Endothelial cell of umbilical vein (primary cell): ENCODE measurements at regions not wholly inside any gene's neighbourhood (a gene's known extent, or its start where the extent isn't known, plus 50 kb on each side); places are given as distances from the start of the nearest gene placed in this dataset.

Experiments
- BruUV-seq: library from RNA; stranded (reverse); fragments of 400-500 nt; replicated peaks from 2 replicates; lab custom pipeline; 2021; lab: Mats Ljungman, UMichigan
- CTCF ChIA-PET: fragments of 300-600, 350-600 bp; sonication (Branson Sonifier 250); formaldehyde crosslinking; loops from one replicate; lab custom pipeline; 2021; ENCODE audit warnings: antibody characterized with exemption, inconsistent platforms; lab: Charles Lee
- POLR2A ChIA-PET: fragments of 300-600, 350-600 bp; sonication (Branson Sonifier 250); formaldehyde crosslinking; loops from one replicate; lab custom pipeline; 2021; ENCODE audit warnings: antibody characterized with exemption, inconsistent platforms; lab: Charles Lee
- DNase-seq: peaks from one replicate; pipeline ENCODE4 v3.0.0-alpha.2; 2011; ENCODE audit warnings: low read depth, low spot score
- FAIRE-seq: peaks from 2 replicates; lab custom pipeline; 2011; peaks lifted over from hg19 to GRCh38; lab: Jason Lieb, UNC
- H2AFZ ChIP-seq: 2 replicates; pipeline ENCODE4 v1.6.0; 2012; ENCODE audit warnings: low read depth, low read length, control low read depth, inconsistent platforms
- H3K27ac ChIP-seq: 2 replicates; pipeline ENCODE4 v1.5.1; 2011; ENCODE audit warnings: low read depth, mild to moderate bottlenecking, control low read depth, low read length, moderate library complexity; ENCODE audit not compliant: insufficient read depth
- H3K27me3 ChIP-seq, 2 experiments: 2 replicates each; pipeline versions ENCODE4 v1.6.0 to v1.6.1; 2011; ENCODE audit warnings: low read length in 2 of 2, mixed read lengths in 1 of 2; ENCODE audit not compliant: control insufficient read depth in 2 of 2, insufficient read depth in 2 of 2
- H3K36me3 ChIP-seq, 2 experiments: 2 replicates in 1 of 2; 3 replicates in 1 of 2; pipeline ENCODE4 v1.5.1; 2011; ENCODE audit warnings: low read length in 2 of 2, mild to moderate bottlenecking in 1 of 2, moderate library complexity in 1 of 2; ENCODE audit not compliant: control insufficient read depth in 2 of 2, insufficient read depth in 2 of 2; ENCODE audit errors: extremely low read depth in 1 of 2
- H3K4me1 ChIP-seq: 3 replicates; pipeline ENCODE4 v1.5.1; 2011; ENCODE audit warnings: mild to moderate bottlenecking, low read length; ENCODE audit not compliant: control insufficient read depth, insufficient read depth; ENCODE audit errors: extremely low read depth
- H3K4me2 ChIP-seq: 2 replicates; pipeline ENCODE4 v1.6.1; 2011; ENCODE audit warnings: low read length, control low read depth, mixed read lengths; ENCODE audit not compliant: insufficient read depth
- H3K4me3 ChIP-seq, 3 experiments: fragments of 200-600 bp in 1 of 3; sonication (generic), shearing (Covaris generic) in 1 of 3; replicated peaks in 1 of 3; 2 replicates each; pipeline ENCODE4 v1.5.1; 2011 to 2016; ENCODE audit warnings: control low read depth in 3 of 3, low read length in 3 of 3, mild to moderate bottlenecking in 2 of 3, inconsistent platforms in 1 of 3, low read depth in 1 of 3, moderate library complexity in 1 of 3; ENCODE audit not compliant: insufficient read depth in 1 of 3
- H3K79me2 ChIP-seq: 2 replicates; pipeline ENCODE4 v1.6.0; 2012; ENCODE audit warnings: low read length, inconsistent platforms; ENCODE audit not compliant: control insufficient read depth, insufficient read depth
- H3K9ac ChIP-seq: replicated peaks from 2 replicates; pipeline ENCODE3; 2011; ENCODE audit warnings: low read length, control low read depth; ENCODE audit not compliant: insufficient read depth; ENCODE audit errors: extremely low read depth
- H3K9me1 ChIP-seq: replicated peaks from 3 replicates; pipeline ENCODE4 v1.6.0; 2011; ENCODE audit warnings: mild to moderate bottlenecking, low read length; ENCODE audit not compliant: control insufficient read depth, insufficient read depth; ENCODE audit errors: extremely low read depth
- H3K9me3 ChIP-seq: replicated peaks from 2 replicates; pipeline ENCODE4 v1.5.1; 2012; ENCODE audit warnings: low read length, inconsistent platforms; ENCODE audit not compliant: control insufficient read depth, insufficient read depth
- H4K20me1 ChIP-seq: replicated peaks from 2 replicates; pipeline ENCODE3; 2011; ENCODE audit warnings: mild to moderate bottlenecking, low read length; ENCODE audit not compliant: control insufficient read depth, insufficient read depth; ENCODE audit errors: extremely low read depth
- EZH2 ChIP-seq: IDR thresholded peaks from 2 replicates; pipeline ENCODE4 v1.6.1; 2012; ENCODE audit warnings: borderline replicate concordance, low read depth, mild to moderate bottlenecking, moderate library complexity, low read length, inconsistent platforms; ENCODE audit not compliant: severe bottlenecking
- FOS ChIP-seq: IDR thresholded peaks from 2 replicates; pipeline ENCODE4 v1.6.1; 2011; ENCODE audit warnings: mild to moderate bottlenecking, low read length, moderate library complexity, borderline replicate concordance; ENCODE audit not compliant: insufficient read depth
- GATA2 ChIP-seq: IDR thresholded peaks from 2 replicates; pipeline ENCODE4 v1.7.0; 2011; ENCODE audit warnings: low read depth, mild to moderate bottlenecking, moderate library complexity, mixed read lengths, low read length; ENCODE audit not compliant: insufficient read length, insufficient read depth
- JUN ChIP-seq: IDR thresholded peaks from 2 replicates; pipeline ENCODE4 v1.6.1; 2011; ENCODE audit warnings: borderline replicate concordance, low read depth; ENCODE audit not compliant: insufficient read length, insufficient read depth
- MYC ChIP-seq: IDR thresholded peaks from one replicate; pipeline ENCODE4 v1.6.1; 2011; ENCODE audit warnings: mild to moderate bottlenecking, low read depth, low read length
- POLR2A ChIP-seq: IDR thresholded peaks from 2 replicates; pipeline ENCODE4 v1.6.1; 2012; ENCODE audit warnings: low read depth, mild to moderate bottlenecking, control low read depth, low read length
- POLR2AphosphoS5 ChIP-seq: IDR thresholded peaks from 2 replicates; pipeline ENCODE4 v1.6.1; 2012; ENCODE audit warnings: low read depth, mild to moderate bottlenecking, control low read depth, low read length, moderate library complexity; ENCODE audit not compliant: insufficient read depth
- dilution Hi-C: fragments of 300-500 bp; cut with MboI; formaldehyde crosslinking; loops from one replicate; pipeline ENCODE4 v1.15.0; 2019; ENCODE audit warnings: low sequenced_read_pairs; ENCODE audit not compliant: extremely low pct_ligation_motif_present
- intact Hi-C: fragments of 100-400 bp; cut with micrococcal nuclease; formaldehyde crosslinking; loops from one replicate; pipeline ENCODE4 v1.10.0; 2022
- TF ChIP-seq, protein P1 (sequence below): IDR thresholded peaks from 2 replicates; pipeline ENCODE4 v1.6.1; 2011; ENCODE audit not compliant: insufficient read depth, insufficient read length
- TF ChIP-seq, protein P2 (sequence below), 2 donors: IDR thresholded peaks; 1 replicate in 1 of 2; 2 replicates in 1 of 2; pipeline ENCODE4 v1.5.1; 2011; ENCODE audit warnings: low read length in 2 of 2, mild to moderate bottlenecking in 2 of 2, moderate library complexity in 2 of 2, control low read depth in 1 of 2, inconsistent platforms in 1 of 2, low read depth in 1 of 2; ENCODE audit not compliant: insufficient read depth in 1 of 2; ENCODE audit errors: extremely low read depth in 1 of 2

DNA sequence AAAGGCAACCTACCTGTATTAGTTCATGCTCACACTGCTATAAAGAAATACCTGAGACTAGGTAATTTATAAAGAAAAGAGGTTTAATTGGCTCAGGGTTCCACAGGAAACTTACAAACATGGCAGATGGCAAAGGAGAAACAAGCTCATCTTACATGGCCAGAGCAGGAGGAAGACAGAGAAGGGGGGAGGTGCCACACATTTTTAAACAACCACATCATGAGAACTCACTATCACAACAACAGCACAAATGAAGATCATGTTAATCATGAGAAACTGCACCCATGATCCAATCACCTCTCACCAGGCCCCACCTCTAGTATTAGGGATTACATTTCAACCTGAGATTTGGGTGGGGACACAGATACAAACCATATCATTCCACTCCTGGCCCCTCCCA lies 90.6 kb upstream of the KCTD3 start:
- Histone ChIP-seq H3K4me2 (no peak overlapping the region), H3K9ac (no peak overlapping the region), H2AFZ (no peak overlapping the region), H3K9me1 (no peaks in the 10 kb centered on the region), H3K4me1 (no peaks in the 10 kb centered on the region), H3K79me2 (no peaks in the 10 kb centered on the region), H3K27ac (no peak overlapping the region), H3K36me3 (no peaks in the 10 kb centered on the region), H3K4me3 (no peak overlapping the region), H4K20me1 (no peaks in the 10 kb centered on the region), H3K27me3 (no peaks in the 10 kb centered on the region), H3K9me3 (no peaks in the 10 kb centered on the region)
- TF ChIP-seq FOS: no peak
- TF ChIP-seq EZH2: no peak
- no peak for TF ChIP-seq MYC
- TF ChIP-seq GATA2: no peak
- no peak for TF ChIP-seq JUN
- no peak for TF ChIP-seq POLR2AphosphoS5
- TF ChIP-seq, protein P1, sequence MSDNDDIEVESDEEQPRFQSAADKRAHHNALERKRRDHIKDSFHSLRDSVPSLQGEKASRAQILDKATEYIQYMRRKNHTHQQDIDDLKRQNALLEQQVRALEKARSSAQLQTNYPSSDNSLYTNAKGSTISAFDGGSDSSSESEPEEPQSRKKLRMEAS: no peak
- TF ChIP-seq POLR2A: no peak
- TF ChIP-seq, protein P2, sequence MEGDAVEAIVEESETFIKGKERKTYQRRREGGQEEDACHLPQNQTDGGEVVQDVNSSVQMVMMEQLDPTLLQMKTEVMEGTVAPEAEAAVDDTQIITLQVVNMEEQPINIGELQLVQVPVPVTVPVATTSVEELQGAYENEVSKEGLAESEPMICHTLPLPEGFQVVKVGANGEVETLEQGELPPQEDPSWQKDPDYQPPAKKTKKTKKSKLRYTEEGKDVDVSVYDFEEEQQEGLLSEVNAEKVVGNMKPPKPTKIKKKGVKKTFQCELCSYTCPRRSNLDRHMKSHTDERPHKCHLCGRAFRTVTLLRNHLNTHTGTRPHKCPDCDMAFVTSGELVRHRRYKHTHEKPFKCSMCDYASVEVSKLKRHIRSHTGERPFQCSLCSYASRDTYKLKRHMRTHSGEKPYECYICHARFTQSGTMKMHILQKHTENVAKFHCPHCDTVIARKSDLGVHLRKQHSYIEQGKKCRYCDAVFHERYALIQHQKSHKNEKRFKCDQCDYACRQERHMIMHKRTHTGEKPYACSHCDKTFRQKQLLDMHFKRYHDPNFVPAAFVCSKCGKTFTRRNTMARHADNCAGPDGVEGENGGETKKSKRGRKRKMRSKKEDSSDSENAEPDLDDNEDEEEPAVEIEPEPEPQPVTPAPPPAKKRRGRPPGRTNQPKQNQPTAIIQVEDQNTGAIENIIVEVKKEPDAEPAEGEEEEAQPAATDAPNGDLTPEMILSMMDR (IDR thresholded peaks at IDR 0.05; ENCODE audit: extremely low read depth in 1 of 2, insufficient read depth in 1 of 2, low read depth in 1 of 2, low read length in 2 of 2): no peak
- intact Hi-C loops (no loop called here), dilution Hi-C loops (no loop called here)
- CTCF ChIA-PET: interaction anchor here (1.0 to 1.6 kb wide), 3 partner anchors 8 to 295 kb away, joined by 3 to 4 read pairs (median 3); no protein-coding TSS in a partner anchor
- BruUV-seq: no TSS peak
- POLR2A ChIA-PET: no interaction called here
- FAIRE-seq (no peak), DNase-seq (no peak)
